Mucosa of descending colon (tissue), 3 donors: ENCODE measurements at regions not wholly inside any gene's neighbourhood (a gene's known extent, or its start where the extent isn't known, plus 50 kb on each side); places are given as distances from the start of the nearest gene placed in this dataset.

Experiments used
- ATAC-seq: fragments of 200-7000 bp; cut with Tn5 transposase; one replicate; pipeline ENCODE4 v1.9.1; 2020; ENCODE audit warnings: mild to moderate bottlenecking, moderate library complexity
- DNase-seq, 3 donors: peaks; one replicate each; pipeline ENCODE4 v3.0.0-alpha.2; 2020
- H3K36me3 ChIP-seq: fragments of 200-600 bp; one replicate; pipeline ENCODE4 v1.8.0; 2021; ENCODE audit warnings: low read depth, mild to moderate bottlenecking
- H3K4me1 ChIP-seq: fragments of 200-600 bp; one replicate; pipeline ENCODE4 v1.8.0; 2021; ENCODE audit warnings: low read depth, mild to moderate bottlenecking
- H3K4me3 ChIP-seq: fragments of 200-600 bp; one replicate; pipeline ENCODE4 v1.8.0; 2021; ENCODE audit warnings: mild to moderate bottlenecking
- H3K9me3 ChIP-seq: fragments of 200-600 bp; one replicate; pipeline ENCODE4 v1.8.0; 2021; ENCODE audit warnings: mild to moderate bottlenecking
- intact Hi-C, 2 donors: fragments of 100-400 bp; cut with DNase I in 1 of 2; cut with micrococcal nuclease in 1 of 2; formaldehyde crosslinking; loops; one replicate each; pipeline versions ENCODE4 v1.11.0 to v1.11.1; 2022; cut with DNase I, micrococcal nuclease
- TF ChIP-seq, protein P1 (sequence below): fragments of 200-600 bp; IDR thresholded peaks from one replicate; pipeline ENCODE4 v1.8.0; 2022; ENCODE audit warnings: antibody characterized with exemption, mild to moderate bottlenecking
- donor health status: DM: no; HTN: no; CAD: no; lungs with moderate emphysema.
- donor health status: DM: no; HTN: no; CAD: no.
- donor health status: DM: no; HTN: yes; CAD: no.

DNA sequence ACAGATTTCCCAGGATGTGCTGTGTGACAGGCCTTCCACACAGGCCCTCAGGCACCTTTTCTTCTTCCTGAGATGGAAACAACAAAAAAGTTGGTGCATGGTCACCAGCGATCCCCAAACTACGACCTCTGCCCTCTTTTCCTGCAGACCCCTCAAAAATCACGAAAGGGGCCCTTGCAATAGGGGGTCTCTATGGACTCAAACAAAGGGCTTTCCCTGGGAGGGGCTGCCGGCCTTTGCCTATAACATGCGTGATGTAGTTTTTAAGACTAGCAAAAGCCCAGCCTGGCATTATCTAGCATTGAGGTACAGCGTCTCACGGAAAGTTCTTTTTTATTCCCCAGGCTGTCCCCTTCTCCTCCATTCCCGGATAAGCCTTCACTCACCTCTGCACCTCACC, 71.2 kb downstream of the DIO3 start:
- Histone ChIP-seq H3K4me1 (peaks cover 10% of the 10 kb centered on the region), H3K4me3 (no peak overlapping the region), H3K9me3 (no peaks in the 10 kb centered on the region), H3K36me3 (no peaks in the 10 kb centered on the region)
- intact Hi-C loops: no loop called here
- TF ChIP-seq, protein P1, sequence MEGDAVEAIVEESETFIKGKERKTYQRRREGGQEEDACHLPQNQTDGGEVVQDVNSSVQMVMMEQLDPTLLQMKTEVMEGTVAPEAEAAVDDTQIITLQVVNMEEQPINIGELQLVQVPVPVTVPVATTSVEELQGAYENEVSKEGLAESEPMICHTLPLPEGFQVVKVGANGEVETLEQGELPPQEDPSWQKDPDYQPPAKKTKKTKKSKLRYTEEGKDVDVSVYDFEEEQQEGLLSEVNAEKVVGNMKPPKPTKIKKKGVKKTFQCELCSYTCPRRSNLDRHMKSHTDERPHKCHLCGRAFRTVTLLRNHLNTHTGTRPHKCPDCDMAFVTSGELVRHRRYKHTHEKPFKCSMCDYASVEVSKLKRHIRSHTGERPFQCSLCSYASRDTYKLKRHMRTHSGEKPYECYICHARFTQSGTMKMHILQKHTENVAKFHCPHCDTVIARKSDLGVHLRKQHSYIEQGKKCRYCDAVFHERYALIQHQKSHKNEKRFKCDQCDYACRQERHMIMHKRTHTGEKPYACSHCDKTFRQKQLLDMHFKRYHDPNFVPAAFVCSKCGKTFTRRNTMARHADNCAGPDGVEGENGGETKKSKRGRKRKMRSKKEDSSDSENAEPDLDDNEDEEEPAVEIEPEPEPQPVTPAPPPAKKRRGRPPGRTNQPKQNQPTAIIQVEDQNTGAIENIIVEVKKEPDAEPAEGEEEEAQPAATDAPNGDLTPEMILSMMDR: no peak
- ATAC-seq (no peak), DNase-seq (no peak)

DNA sequence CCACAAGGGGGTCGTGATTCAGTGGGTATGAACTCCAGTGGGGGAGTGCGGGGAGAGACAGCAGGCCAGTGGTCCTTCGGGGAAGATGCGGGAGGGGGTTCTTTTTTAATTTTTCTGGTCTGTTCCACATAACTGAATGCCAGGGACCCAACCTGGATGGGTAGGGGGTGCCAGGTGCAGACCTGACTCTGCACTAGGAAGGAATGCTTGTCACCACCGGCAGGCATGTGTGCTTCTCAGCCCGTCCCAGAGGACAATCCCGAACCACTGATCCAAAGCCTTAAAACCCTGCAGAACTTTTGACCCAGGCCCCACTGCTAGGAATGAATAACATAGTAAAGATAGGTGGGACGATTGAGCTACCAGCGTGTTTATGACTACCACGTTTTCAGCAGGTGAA, 72.0 kb downstream of the DIO3 start:
- Histone ChIP-seq H3K4me3 (no peak overlapping the region), H3K36me3 (no peaks in the 10 kb centered on the region), H3K4me1 (peaks cover 5% of the 10 kb centered on the region), H3K9me3 (no peaks in the 10 kb centered on the region)
- ATAC-seq: no peak
- TF ChIP-seq, protein P1: no peak
- intact Hi-C loops: no loop called here
- DNase-seq: no peak

DNA sequence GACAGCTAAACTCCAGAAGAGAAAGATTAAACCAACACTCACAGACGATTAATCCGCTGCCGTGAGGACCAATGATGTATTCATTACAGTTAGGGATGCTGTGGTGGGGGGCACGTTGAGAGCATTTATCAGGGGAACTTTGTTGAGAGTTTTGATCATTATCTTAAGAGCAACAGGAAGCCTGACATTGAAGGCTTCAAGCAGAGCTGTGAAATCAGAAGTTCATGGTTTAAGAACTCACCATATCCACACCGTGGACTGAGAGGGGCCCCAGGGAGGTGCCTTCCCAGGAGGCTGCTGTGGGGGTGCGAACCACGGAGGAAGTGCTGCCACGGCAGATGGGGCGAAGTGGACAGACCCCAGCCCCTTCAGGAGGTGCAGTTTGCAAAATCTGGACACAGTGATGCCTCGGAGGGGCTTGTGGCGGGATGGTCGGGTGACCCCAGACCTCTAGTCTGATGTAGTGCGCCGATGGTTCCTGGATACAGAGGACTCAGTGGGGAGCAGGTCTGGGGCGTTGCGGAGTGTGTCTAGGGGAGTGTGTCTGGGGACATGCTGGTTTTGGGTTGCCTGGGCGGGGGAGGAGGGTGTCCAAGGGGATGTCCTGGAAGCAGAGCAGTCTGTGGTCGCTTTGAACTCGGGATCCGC, 73.0 kb downstream of the DIO3 start:
- H3K36me3 ChIP-seq: no peaks in the 10 kb centered on the region
- DNase-seq (no peak), ATAC-seq (no peak)
- TF ChIP-seq, protein P1: no peak
- H3K9me3 ChIP-seq: no peaks in the 10 kb centered on the region
- H3K4me1 ChIP-seq: no peaks in the 10 kb centered on the region
- intact Hi-C loops: no loop called here
- H3K4me3 ChIP-seq: no peak overlapping the region

DNA sequence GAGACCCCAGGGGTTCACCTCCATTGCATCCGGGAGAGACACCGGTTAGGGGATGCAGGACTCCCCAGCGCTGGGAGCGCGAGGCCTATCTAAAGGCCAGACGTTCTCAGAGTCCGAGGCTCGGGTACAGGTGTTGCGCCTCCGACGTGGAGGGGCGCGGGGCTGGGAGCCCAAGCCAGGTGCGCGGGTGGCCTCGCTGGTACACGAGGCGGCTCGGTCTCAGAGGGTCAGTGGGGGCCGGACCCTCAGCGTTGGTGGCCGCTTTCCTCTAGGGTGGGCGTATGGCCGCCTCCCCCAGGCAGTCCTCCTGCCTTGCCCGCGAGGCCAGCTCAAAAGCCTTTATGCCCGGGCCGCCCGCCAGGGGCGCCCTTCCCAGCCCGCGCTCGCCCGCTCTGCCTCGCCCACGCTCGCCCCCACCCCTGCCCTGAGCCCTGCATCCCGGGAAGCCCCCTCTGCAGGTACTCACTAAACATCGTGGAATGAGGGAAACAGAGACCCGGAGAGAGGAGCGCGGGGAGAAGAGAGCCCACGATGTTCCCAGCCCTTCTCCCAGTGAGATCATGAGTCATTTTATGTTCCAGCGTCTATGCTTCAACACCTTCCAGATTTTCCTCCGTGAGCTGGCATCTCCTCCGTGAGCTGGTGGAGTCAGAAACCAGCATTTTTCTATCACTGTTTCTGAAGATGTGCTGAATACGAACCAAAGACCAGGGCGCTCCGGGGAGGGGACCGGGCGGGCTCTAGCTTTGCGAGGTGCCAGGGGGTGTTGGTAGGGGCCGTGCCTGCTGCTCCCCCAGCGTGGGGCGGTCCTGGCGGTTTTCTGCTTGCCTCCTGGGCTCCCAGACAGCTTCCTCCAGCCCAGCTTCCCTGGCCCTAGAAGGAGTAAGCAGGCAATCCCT, 73.8 kb downstream of the DIO3 start:
- Histone ChIP-seq H3K36me3 (no peaks in the 10 kb centered on the region), H3K4me1 (no peaks in the 10 kb centered on the region), H3K4me3 (no peak overlapping the region), H3K9me3 (no peaks in the 10 kb centered on the region)
- ATAC-seq (no peak), DNase-seq (peak in 1 of 3 donors; percentile 39)
- intact Hi-C loops: no loop called here
- TF ChIP-seq, protein P1: no peak

DNA sequence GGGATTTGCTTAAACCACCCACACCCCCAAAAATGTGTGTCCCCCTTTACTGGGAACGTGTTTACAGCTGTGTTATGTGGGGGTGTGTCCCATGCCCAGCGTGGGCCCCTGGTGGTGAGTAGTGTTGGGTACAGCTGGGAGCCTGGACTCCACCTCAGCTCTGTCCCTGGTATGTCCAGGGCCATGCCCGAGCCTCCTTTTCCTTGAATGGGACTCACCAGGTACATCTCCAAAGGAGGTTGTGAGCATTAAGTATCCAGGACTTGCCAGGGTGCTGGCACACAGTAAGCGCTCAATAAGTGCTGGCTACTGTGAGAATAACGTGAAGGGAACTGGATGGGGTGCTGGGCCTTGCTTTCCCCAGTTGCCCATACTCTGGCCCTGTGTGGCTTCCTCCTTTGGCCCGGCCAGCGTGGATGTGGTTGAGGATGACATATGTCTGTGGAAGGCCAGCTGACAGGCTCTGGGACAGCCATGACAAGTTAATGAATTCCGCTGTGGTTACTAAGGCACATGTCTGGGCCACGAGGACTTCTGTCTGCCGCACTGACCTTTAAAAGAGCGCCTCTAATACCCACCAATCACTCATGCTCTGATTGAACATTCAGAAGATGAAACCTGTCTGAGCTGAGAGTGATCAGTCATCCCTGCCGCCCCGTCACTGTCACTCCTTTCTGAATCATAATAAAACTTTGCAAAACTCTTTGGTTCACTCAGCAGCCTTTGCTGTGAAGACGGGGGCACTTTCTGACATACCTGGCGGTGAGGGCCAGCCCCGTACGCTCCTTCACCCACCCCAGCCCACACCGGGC, 74.7 kb downstream of the DIO3 start:
- no peak for DNase-seq
- H3K4me1 ChIP-seq: no peaks in the 10 kb centered on the region
- H3K9me3 ChIP-seq: no peaks in the 10 kb centered on the region
- TF ChIP-seq, protein P1: no peak
- H3K4me3 ChIP-seq: no peak overlapping the region
- ATAC-seq: no peak
- H3K36me3 ChIP-seq: no peaks in the 10 kb centered on the region
- intact Hi-C loops: no loop called here
